HG02970 (cell line): ENCODE measurements at regions not wholly inside any gene's neighbourhood (a gene's known extent, or its start where the extent isn't known, plus 50 kb on each side); places are given as distances from the start of the nearest gene placed in this dataset.

ENCODE experiments used
- ATAC-seq: cut with Tn5 transposase; IDR thresholded peaks from one replicate; pipeline ENCODE4 v1.9.1; 2021; ENCODE audit warnings: mild to moderate bottlenecking, moderate library complexity, moderate number of reproducible peaks; ENCODE audit not compliant: unreplicated experiment, low FRiP score

- no peak for ATAC-seq
Observed at GRCh38 chr2:221360312-221360711, 211.8 kb downstream of the EPHA4 start.

GRCh38 chr2:221360742-221361141 is 211.4 kb downstream of the EPHA4 start:
- ATAC-seq, result no peak

DNA sequence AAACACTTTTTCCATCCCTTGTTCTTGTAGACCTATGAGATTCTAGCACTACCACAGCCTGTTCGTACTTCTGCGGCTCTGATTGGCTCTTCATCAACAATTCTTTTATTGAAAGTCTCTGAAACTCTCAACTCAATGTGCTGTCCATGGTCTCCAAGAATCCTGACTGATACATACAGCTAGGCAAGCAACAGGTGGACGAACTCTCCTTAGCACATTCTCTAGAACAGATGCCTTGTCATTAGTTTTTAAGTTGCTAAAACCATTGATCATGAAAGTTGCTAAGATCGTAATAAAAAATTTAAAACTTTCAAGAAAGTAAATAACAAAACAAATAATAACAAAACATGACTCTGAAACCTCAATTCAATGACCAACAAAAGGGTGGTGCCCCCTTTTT is 210.5 kb downstream of the EPHA4 start:
- no peak for ATAC-seq

GRCh38 chr2:221364672-221365071 is 207.4 kb downstream of the EPHA4 start:
- no peak for ATAC-seq
